HCT116 (cell line): ENCODE measurements at regions not wholly inside any gene's neighbourhood (a gene's known extent, or its start where the extent isn't known, plus 50 kb on each side); places are given as distances from the start of the nearest gene placed in this dataset.

Source experiments
- ATAC-seq: fragments of 200-7000 bp; cut with Tn5 transposase; 2 replicates; pipeline ENCODE4 v1.9.1; 2020; ENCODE audit warnings: mild to moderate bottlenecking, moderate library complexity
- BruUV-seq: library from RNA; stranded (reverse); fragments of 400-500 nt; replicated peaks from 2 replicates; lab custom pipeline; 2021; lab: Mats Ljungman, UMichigan
- CTCF ChIA-PET: fragments of 300-600 bp; sonication (Branson Sonifier 250); formaldehyde crosslinking; loops from one replicate; lab custom pipeline; 2021; ENCODE audit warnings: antibody characterized with exemption; lab: Charles Lee
- POLR2A ChIA-PET: fragments of 300-600, 350-600 bp; sonication (Branson Sonifier 250); formaldehyde crosslinking; loops from one replicate; lab custom pipeline; 2021; ENCODE audit warnings: antibody characterized with exemption; lab: Charles Lee
- RAD21 ChIA-PET, 2 experiments: fragments of 300-600 bp; sonication (Branson Sonifier 250); formaldehyde crosslinking; loops; one replicate each; lab custom pipeline; 2023; ENCODE audit warnings: low total read pairs in 2 of 2; ENCODE audit not compliant: uncharacterized antibody in 2 of 2, unreplicated experiment in 2 of 2, low non-redundant PET in 1 of 2; lab: Charles Lee
- DNase-seq: peaks from one replicate; pipeline ENCODE4 v3.0.0-alpha.2; 2010; ENCODE audit warnings: low read depth, low spot score
- H2AFZ ChIP-seq: fragments of 200-600 bp; shearing (Covaris generic), sonication (generic); 2 replicates; pipeline ENCODE4 v1.6.1; 2017; ENCODE audit warnings: low read depth, mixed run types, mixed read lengths, antibody characterized with exemption, low read length; ENCODE audit not compliant: poor library complexity, severe bottlenecking
- H3K27ac ChIP-seq: 2 replicates; pipeline ENCODE4 v1.5.1; 2012; ENCODE audit warnings: low read depth, low read length
- H3K27me3 ChIP-seq: fragments of 200-600 bp; sonication (generic); 2 replicates; pipeline ENCODE4 v1.6.1; 2016; ENCODE audit warnings: mixed run types, low read length, mixed read lengths; ENCODE audit not compliant: insufficient read depth
- H3K36me3 ChIP-seq, 2 experiments: fragments of 200-500 bp in 1 of 2; fragments of 200-600 bp in 1 of 2; sonication (Bioruptor generic) in 1 of 2; sonication (generic) in 1 of 2; 2 replicates each; pipeline versions ENCODE4 v1.5.1 to v1.6.1; 2014 to 2016; ENCODE audit warnings: low read length in 2 of 2, inconsistent platforms in 1 of 2, mixed read lengths in 1 of 2, mixed run types in 1 of 2; ENCODE audit not compliant: insufficient read depth in 2 of 2, control insufficient read depth in 1 of 2
- H3K4me1 ChIP-seq, 2 experiments: fragments of 200-600 bp in 1 of 2; sonication (generic) in 1 of 2; 2 replicates each; pipeline versions ENCODE4 v1.5.1 to v1.6.1; 2012 to 2017; ENCODE audit warnings: low read length in 2 of 2, inconsistent platforms in 1 of 2, mild to moderate bottlenecking in 1 of 2, mixed read lengths in 1 of 2, mixed run types in 1 of 2, moderate library complexity in 1 of 2; ENCODE audit not compliant: insufficient read depth in 2 of 2, control insufficient read depth in 1 of 2
- H3K4me2 ChIP-seq: fragments of 200-600 bp; sonication (generic); 2 replicates; pipeline ENCODE4 v1.6.1; 2017; ENCODE audit warnings: mixed run types, low read length, mixed read lengths
- H3K4me3 ChIP-seq, 2 experiments: fragments of 200-600 bp in 1 of 2; sonication (generic) in 1 of 2; replicated peaks in 1 of 2; 2 replicates each; pipeline ENCODE4 v1.5.1; 2011 to 2016; ENCODE audit warnings: low read length in 2 of 2, control low read depth in 1 of 2, low read depth in 1 of 2, mild to moderate bottlenecking in 1 of 2, mixed read lengths in 1 of 2, mixed run types in 1 of 2
- H3K79me2 ChIP-seq: fragments of 200-600 bp; sonication (generic); 2 replicates; pipeline ENCODE4 v1.6.1; 2017; ENCODE audit warnings: mild to moderate bottlenecking, mixed run types, low read length, moderate library complexity, mixed read lengths; ENCODE audit not compliant: insufficient read depth
- H3K9ac ChIP-seq: fragments of 200-600 bp; sonication (generic); 2 replicates; pipeline ENCODE4 v1.6.1; 2016; ENCODE audit warnings: low read length, mixed read lengths
- H3K9me2 ChIP-seq: fragments of 200-600 bp; sonication (generic), shearing (Covaris generic); 2 replicates; pipeline ENCODE4 v1.6.1; 2017; ENCODE audit warnings: mixed run types, mild to moderate bottlenecking, moderate library complexity; ENCODE audit not compliant: insufficient read depth
- H3K9me3 ChIP-seq, 2 experiments: fragments of 200-500 bp in 1 of 2; fragments of 200-600 bp in 1 of 2; sonication (Bioruptor generic) in 1 of 2; sonication (generic) in 1 of 2; 2 replicates each; pipeline ENCODE4 v1.6.1; 2014 to 2017; ENCODE audit warnings: low read length in 2 of 2, mixed read lengths in 2 of 2, inconsistent platforms in 1 of 2, low read depth in 1 of 2, mild to moderate bottlenecking in 1 of 2, mixed run types in 1 of 2, moderate library complexity in 1 of 2; ENCODE audit not compliant: control insufficient read depth in 1 of 2, insufficient read depth in 1 of 2
- H4K20me1 ChIP-seq: fragments of 200-600 bp; sonication (generic), shearing (Covaris generic); 2 replicates; pipeline ENCODE4 v1.6.1; 2017; ENCODE audit warnings: mixed run types, mild to moderate bottlenecking, moderate library complexity; ENCODE audit not compliant: insufficient read depth
- CBX3 ChIP-seq: IDR thresholded peaks from 2 replicates; pipeline ENCODE4 v1.6.1; 2012; ENCODE audit warnings: low read depth
- CEBPB ChIP-seq: IDR thresholded peaks from 2 replicates; pipeline ENCODE4 v1.6.1; 2012; ENCODE audit warnings: low read depth
- EGR1 ChIP-seq: IDR thresholded peaks from 2 replicates; pipeline ENCODE4 v1.6.1; 2012; ENCODE audit warnings: low read depth
- ELF1 ChIP-seq: IDR thresholded peaks from 2 replicates; pipeline ENCODE4 v1.6.1; 2012; ENCODE audit warnings: low read depth, borderline replicate concordance
- EZH2phosphoT487 ChIP-seq: fragments of 200-600 bp; IDR thresholded peaks from 2 replicates; pipeline ENCODE4 v1.6.1; 2018; ENCODE audit warnings: antibody characterized with exemption, borderline replicate concordance
- POLR2A ChIP-seq: IDR thresholded peaks from 2 replicates; pipeline ENCODE4 v1.7.0; 2011; ENCODE audit warnings: borderline replicate concordance; ENCODE audit not compliant: insufficient read depth, insufficient read length; ENCODE audit errors: extremely low read depth
- POLR2AphosphoS5 ChIP-seq: IDR thresholded peaks from 2 replicates; pipeline ENCODE4 v1.6.1; 2011; ENCODE audit warnings: mild to moderate bottlenecking, low read depth, low read length, moderate library complexity
- RAD21 ChIP-seq: IDR thresholded peaks from 2 replicates; pipeline ENCODE4 v1.6.1; 2012; ENCODE audit warnings: low read depth, mild to moderate bottlenecking
- SIN3A ChIP-seq: IDR thresholded peaks from 2 replicates; pipeline ENCODE4 v1.6.1; 2012; ENCODE audit warnings: low read depth
- SP1 ChIP-seq: IDR thresholded peaks from 2 replicates; pipeline ENCODE4 v1.6.1; 2012; ENCODE audit warnings: low read depth
- TCF7L2 ChIP-seq: IDR thresholded peaks from 2 replicates; pipeline ENCODE4 v1.7.0; 2011; ENCODE audit warnings: borderline replicate concordance, inconsistent platforms; ENCODE audit not compliant: insufficient read depth, insufficient read length; ENCODE audit errors: extremely low read depth
- YY1 ChIP-seq: IDR thresholded peaks from 2 replicates; pipeline ENCODE4 v1.6.1; 2011; ENCODE audit warnings: low read length, low read depth, moderate library complexity, mild to moderate bottlenecking; ENCODE audit not compliant: insufficient replicate concordance; ENCODE audit errors: extremely low read depth
- ZFX ChIP-seq: fragments of 450-650 bp; IDR thresholded peaks from 2 replicates; pipeline ENCODE4 v1.6.1; 2017
- ZNF274 ChIP-seq: fragments of 200-500 bp; sonication (Bioruptor generic); IDR thresholded peaks from 2 replicates; pipeline ENCODE4 v1.6.1; 2014; ENCODE audit warnings: mild to moderate bottlenecking, low read depth, low read length, inconsistent platforms
- intact Hi-C: fragments of 100-400 bp; cut with micrococcal nuclease; formaldehyde crosslinking; loops from 2 replicates; pipeline ENCODE4 v1.10.0; 2022
- TF ChIP-seq, protein P1 (sequence below): IDR thresholded peaks from 2 replicates; pipeline ENCODE4 v1.6.1; 2011; ENCODE audit warnings: mild to moderate bottlenecking, low read length, moderate library complexity; ENCODE audit not compliant: insufficient replicate concordance; ENCODE audit errors: extremely low read depth
- TF ChIP-seq, protein P2 (sequence below): IDR thresholded peaks from 2 replicates; pipeline ENCODE4 v1.6.1; 2012
- TF ChIP-seq, protein P3 (sequence below): IDR thresholded peaks from 2 replicates; pipeline ENCODE4 v1.6.1; 2012

DNA sequence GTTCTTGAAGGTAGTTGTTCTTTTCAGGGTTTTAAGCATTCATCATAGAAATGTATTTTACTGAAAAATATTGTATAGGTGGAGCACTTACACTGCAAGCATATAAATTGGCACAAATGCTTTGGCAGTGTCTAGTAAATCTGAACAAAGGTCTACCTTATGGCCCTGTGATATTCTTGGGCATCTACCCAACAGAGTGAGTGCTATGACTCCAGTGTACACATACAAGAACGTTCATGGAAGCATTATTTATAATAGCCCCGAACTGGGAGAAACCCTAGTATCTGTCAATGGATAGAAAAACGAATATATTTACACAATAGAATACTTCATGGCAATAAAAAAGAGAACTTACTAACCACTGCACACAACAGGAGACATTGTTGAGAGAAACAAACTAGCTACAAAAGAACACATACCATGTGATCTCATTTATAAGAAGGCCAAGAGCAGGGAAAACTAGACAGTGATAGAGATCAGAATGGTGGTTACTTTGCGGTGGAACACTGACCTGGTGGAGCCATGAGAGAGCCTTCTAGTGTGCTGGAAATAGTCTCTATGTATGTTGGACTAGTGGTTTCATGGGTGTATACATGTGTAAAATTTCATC lies 96.0 kb downstream of the MAB21L3 start:
- no peak overlapping the region for H3K27ac ChIP-seq
- peaks cover 11% of the 10 kb centered on the region; the same call in 1 of the 2 replicates for H3K27me3 ChIP-seq
- H3K9me2 ChIP-seq: no peaks in the 10 kb centered on the region
- H4K20me1 ChIP-seq: no peaks in the 10 kb centered on the region
- ChIA-PET RAD21 (no interaction called here), CTCF (no interaction called here), POLR2A (no interaction called here)
- H3K4me2 ChIP-seq: no peak overlapping the region
- no peak for ATAC-seq
- TF ChIP-seq EGR1: no peak
- TF ChIP-seq, protein P1, sequence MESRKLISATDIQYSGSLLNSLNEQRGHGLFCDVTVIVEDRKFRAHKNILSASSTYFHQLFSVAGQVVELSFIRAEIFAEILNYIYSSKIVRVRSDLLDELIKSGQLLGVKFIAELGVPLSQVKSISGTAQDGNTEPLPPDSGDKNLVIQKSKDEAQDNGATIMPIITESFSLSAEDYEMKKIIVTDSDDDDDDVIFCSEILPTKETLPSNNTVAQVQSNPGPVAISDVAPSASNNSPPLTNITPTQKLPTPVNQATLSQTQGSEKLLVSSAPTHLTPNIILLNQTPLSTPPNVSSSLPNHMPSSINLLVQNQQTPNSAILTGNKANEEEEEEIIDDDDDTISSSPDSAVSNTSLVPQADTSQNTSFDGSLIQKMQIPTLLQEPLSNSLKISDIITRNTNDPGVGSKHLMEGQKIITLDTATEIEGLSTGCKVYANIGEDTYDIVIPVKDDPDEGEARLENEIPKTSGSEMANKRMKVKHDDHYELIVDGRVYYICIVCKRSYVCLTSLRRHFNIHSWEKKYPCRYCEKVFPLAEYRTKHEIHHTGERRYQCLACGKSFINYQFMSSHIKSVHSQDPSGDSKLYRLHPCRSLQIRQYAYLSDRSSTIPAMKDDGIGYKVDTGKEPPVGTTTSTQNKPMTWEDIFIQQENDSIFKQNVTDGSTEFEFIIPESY: no peak
- no peaks in the 10 kb centered on the region for H3K9me3 ChIP-seq
- no peak for DNase-seq
- intact Hi-C loops: no loop called here
- no TSS peak for BruUV-seq
- H3K4me1 ChIP-seq: no peaks in the 10 kb centered on the region
- H3K9ac ChIP-seq: no peak overlapping the region
- no peak overlapping the region for H3K4me3 ChIP-seq
- no peaks in the 10 kb centered on the region for H3K36me3 ChIP-seq
- H2AFZ ChIP-seq: no peak overlapping the region
- H3K79me2 ChIP-seq: no peaks in the 10 kb centered on the region

DNA sequence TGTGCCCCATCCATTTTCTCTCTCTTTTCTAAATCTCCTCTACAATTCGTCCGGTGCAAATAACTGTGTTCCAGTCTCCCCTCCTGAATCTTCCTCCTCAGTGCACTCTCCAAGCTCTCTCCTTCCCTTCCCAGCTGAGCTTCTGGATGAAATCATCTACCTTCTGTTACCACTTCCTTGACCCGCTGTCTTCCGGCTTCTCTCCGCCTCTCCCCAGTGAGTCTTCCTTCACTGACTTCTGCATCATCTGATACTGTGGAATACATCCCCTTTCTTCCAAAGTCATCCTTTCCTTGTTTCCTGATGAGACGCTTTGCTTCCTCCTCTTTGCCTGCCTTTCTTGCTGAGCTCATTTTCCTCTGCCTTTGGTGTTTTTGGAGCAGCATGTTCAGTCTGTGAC lies 96.9 kb downstream of the MAB21L3 start:
- no peak overlapping the region for H3K27ac ChIP-seq
- H3K9me3 ChIP-seq: no peaks in the 10 kb centered on the region
- no peak overlapping the region for H3K4me3 ChIP-seq
- ChIA-PET CTCF (no interaction called here), RAD21 (no interaction called here), POLR2A (no interaction called here)
- no peak for ATAC-seq
- TF ChIP-seq SP1: no peak
- TF ChIP-seq YY1: no peak
- no peak for TF ChIP-seq EZH2phosphoT487
- no peak for TF ChIP-seq CEBPB
- TF ChIP-seq ZFX: no peak
- TF ChIP-seq ELF1: no peak
- TF ChIP-seq TCF7L2: no peak
- TF ChIP-seq RAD21: no peak
- no peak for TF ChIP-seq POLR2A
- no peak for TF ChIP-seq ZNF274
- TF ChIP-seq POLR2AphosphoS5: no peak
- no peak for TF ChIP-seq EGR1
- TF ChIP-seq, protein P2, sequence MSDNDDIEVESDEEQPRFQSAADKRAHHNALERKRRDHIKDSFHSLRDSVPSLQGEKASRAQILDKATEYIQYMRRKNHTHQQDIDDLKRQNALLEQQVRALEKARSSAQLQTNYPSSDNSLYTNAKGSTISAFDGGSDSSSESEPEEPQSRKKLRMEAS: no peak
- TF ChIP-seq, protein P3, sequence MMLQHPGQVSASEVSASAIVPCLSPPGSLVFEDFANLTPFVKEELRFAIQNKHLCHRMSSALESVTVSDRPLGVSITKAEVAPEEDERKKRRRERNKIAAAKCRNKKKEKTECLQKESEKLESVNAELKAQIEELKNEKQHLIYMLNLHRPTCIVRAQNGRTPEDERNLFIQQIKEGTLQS: no peak
- no peak for TF ChIP-seq CBX3
- TF ChIP-seq SIN3A: no peak
- H3K27me3 ChIP-seq: peaks cover 2% of the 10 kb centered on the region; the same call in 1 of the 2 replicates
- H3K4me1 ChIP-seq: no peaks in the 10 kb centered on the region
- H3K9me2 ChIP-seq: no peaks in the 10 kb centered on the region
- no TSS peak for BruUV-seq
- H2AFZ ChIP-seq: no peak overlapping the region
- H3K79me2 ChIP-seq: no peaks in the 10 kb centered on the region
- no peak overlapping the region for H3K9ac ChIP-seq
- no peaks in the 10 kb centered on the region for H4K20me1 ChIP-seq
- H3K4me2 ChIP-seq: no peak overlapping the region
- intact Hi-C loops: no loop called here
- no peaks in the 10 kb centered on the region for H3K36me3 ChIP-seq
- no peak for DNase-seq
